GM18498 (cell line): ENCODE measurements at regions not wholly inside any gene's neighbourhood (a gene's known extent, or its start where the extent isn't known, plus 50 kb on each side); places are given as distances from the start of the nearest gene placed in this dataset.
"Not testable (repeated sequence)": the region's sequence is repeated elsewhere in the genome, so short reads cannot be mapped to it uniquely, and the experiment has no call there.

Source experiments
- ATAC-seq: cut with Tn5 transposase; IDR thresholded peaks from one replicate; pipeline ENCODE4 v1.9.1; 2021; ENCODE audit warnings: mild to moderate bottlenecking, moderate library complexity; ENCODE audit not compliant: unreplicated experiment

DNA sequence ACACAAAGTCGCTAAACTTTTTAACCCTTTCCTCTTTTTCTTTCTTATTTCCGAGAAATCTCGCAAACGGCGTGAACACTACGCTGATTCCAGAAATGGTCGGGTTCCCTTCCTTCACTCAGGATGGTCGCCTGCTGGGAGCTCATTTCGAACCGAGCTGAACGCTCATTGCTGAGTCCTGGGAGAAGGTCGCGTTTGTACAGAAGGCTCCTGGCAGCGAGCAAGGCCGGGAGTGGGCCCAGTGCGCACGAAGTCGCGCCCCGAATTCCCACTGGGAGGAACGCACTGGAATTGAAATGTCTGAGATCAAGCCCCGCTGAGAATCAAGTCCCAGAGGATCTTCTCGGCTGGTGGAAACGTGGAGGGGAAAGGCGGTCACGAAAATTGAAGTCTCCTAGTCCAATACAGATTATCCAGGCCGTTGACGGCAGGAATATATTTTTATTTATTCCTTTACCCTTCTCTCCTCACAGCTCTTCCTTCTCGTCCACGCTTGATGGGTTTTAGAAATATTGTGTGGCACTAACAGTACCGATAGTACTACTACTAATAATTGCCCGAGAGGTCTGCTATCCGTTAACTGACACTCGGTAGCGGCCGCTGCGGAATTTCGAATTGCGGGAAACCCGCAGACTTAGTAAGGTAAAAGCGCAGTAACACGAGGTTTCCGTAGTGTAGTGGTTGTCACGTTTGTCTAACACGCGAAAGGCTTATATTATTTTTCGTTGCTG, 207.2 kb upstream of the ZNF184 start:
- ATAC-seq = peak; percentile 26

DNA sequence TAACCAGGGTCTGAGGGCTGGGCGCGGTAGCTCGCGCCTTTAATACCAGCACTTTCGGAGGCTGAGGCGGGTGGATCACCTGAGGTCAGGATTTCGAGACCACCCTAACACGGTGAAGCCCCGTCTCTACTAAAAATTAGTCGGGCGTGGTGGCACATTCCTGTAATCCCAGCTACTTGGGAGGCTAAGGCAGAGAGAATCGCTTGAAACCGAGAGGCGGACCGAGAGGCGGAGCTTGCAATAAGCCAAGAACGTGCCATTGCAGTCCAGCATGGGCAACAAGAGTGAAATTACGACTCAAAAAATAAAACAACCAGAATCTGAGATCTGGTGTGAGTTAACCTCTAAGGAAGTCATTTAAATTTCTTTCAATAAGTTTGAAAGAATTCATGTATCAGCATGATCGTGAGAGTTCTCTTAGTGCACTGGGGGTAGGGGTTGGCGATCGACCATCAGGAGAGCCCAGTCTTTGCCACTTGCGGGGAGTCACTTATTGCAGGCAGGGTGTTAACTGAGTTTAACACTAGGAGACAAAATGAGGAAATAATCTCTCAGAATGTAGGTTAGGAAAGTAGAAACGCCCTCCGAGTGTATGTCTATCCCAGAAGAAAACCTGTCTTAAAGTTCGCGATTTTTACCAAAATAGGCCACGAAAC, 206.5 kb upstream of the ZNF184 start:
- no peak for ATAC-seq

GRCh38 chr6:27678469-27678868, 205.6 kb upstream of the ZNF184 start:
- ATAC-seq = no peak

GRCh38 chr6:27674882-27675281, 202.0 kb upstream of the ZNF184 start:
- no peak for ATAC-seq

DNA sequence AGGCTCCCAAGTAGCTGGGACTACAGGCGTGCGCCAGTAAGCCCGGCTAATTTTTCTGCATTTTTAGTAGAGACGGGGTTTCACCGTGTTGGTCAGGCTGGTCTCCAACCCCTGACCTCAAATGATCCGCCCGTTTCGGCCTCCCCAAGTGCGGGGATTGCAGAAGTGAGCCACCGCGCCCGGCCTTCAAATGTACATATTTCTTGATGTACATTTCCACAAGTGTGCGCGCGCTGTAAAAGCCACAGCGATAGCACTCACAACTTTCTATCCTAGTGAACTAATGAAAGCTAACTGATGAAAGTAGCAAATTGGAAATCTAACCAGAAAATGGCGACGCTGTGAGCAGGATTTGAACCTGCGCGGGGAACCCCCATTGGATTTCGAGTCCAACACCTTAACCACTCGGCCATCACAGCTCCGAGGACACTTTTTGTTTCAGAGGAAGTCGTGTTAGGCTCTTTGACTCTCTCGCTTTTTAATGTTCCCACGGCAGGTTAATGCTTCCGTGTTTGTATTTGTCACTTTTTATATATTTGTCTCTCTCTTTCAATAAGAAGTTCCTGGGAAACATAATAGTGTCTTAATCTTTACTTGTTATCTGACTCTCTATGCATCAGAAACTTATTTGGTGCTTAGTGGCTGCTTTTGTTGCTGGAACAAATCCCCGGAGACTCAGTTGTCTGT, 199.4 kb upstream of the ZNF184 start:
- peak; percentile 73 for ATAC-seq

GRCh38 chr6:27669624-27670301, 196.9 kb upstream of the ZNF184 start:
- ATAC-seq = no peak

DNA sequence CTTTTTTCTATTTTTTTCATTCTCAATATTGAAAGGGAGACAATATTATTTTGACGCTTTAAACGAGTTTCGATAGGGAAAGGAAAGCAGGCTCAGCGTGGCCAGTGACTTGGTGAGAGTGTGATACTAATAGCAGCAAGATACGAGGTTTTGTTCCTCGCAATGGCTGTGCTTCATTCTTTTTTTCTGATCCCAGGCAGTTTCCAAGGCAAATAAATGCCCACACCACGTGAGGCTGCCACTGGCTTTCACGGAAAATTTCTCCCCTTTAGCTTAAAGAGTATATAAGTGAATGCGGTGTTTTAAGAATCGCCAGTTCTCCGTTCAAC, 196.4 kb upstream of the ZNF184 start:
- ATAC-seq = no peak

- no peak for ATAC-seq
Observed at GRCh38 chr6:27668442-27669294, 195.8 kb upstream of the ZNF184 start.

DNA sequence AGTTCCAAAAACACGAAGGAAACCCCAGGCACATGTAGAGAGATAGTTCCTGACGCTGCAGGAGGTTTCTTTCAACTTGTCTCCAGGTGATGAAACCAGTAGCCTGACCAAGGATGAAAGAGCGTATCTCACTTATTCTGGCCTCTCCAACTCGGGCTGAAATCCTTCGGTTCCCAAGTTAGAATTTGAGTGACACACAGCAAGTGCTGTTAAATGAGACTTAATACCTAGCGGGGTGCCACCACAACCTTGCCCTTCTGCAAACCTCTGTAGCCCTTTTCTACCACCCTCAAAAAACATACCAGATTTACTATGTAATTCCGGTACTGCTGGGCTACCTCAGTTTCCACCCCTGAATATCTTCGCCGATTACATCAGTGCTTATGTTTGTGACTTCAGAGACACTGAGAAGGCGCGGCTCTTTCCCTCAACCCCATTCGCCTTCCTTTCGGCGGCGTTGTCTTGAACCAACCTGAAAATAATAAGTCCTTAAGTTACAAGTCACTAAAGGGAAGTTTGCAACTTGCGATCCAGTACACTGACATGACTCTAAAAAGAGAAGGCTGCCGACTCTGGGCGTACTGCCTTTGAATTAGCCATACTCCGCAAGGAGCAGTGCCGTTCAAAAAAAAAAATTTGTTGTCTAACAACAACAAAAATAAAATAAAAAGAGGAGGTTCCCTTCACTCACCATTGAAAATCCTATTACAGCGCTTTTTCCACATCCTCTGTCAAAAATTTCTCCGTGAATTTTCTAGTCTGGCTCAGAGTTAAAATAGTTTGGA, 194.9 kb upstream of the ZNF184 start:
- ATAC-seq = no peak

DNA sequence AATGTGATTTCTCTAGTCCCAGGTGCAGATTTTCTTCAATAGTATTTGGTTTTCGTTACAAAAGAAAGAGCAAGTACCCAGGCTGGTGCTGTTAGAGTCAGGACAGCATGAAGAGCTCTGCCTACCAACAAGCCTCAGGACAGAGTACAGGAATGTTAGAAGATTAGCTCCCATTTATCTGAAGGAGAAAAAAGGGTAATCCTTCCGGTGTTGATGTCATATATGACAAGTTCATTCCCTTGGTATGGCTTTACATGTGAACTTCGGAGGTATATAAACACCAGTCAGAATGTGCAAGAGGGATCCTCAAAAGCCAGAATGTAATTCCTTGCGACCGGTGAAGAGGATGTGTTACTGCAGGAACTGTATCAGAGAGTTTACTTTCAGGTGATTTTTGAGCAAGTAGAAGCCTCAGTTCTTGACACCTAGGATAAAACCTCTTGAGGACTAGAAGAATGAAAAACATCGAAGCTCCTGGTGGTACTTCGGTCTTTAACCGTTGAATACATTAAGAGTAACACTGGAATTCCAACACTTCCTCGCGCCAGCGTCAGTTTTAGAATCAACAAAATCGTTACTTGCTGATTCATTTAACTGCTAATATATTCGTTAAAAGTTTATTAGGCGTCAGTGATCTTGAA, 194.2 kb upstream of the ZNF184 start:
- ATAC-seq = no peak

GRCh38 chr6:27662769-27663168, 189.9 kb upstream of the ZNF184 start:
- ATAC-seq = no peak

DNA sequence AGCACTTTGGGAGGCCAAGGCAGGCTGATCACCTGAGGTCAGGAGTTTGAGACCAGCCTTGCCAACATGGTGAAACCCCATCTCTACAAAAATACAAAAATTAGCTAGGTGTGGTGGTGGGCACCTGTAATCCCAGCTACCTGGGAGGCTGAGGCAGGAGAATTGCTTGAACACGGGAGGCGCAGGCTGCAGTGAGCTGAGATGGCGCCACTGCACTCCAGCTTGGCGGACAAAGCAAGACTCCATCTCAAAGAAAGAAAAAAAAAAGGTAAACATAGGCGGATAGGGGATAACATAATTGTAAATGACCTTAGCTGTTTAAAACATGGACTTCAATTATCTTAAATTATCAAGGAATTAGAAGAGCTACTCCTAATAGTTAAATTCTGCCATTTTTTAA, 189.3 kb upstream of the ZNF184 start:
- not testable (repeated sequence) for ATAC-seq

- ATAC-seq = not testable (repeated sequence)
Observed at GRCh38 chr6:27653143-27653825, 180.4 kb upstream of the ZNF184 start.

- ATAC-seq = no peak
Observed at GRCh38 chr6:27651371-27651732, 178.4 kb upstream of the ZNF184 start.

GRCh38 chr6:27650620-27651370, 177.9 kb upstream of the ZNF184 start:
- ATAC-seq = no peak

DNA sequence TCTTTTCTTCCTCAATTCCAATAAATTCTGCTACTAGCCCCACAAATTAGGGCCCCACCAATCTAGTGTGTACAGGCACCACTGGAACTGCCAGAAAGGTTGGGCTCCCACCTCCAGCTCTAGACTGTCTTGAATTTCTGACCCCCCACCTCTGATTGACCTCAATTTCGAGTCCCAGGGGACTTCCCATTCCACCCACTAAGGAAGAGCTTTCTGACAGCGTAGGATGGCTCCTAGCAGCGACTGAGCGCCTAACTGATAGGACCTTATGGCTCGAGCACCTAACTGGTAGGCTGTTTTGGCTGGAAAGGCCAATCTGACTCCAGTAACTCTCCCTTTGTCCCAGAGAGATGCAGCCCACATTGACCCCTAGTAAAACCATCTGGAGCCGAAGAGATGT, 171.6 kb upstream of the ZNF184 start:
- no peak for ATAC-seq

DNA sequence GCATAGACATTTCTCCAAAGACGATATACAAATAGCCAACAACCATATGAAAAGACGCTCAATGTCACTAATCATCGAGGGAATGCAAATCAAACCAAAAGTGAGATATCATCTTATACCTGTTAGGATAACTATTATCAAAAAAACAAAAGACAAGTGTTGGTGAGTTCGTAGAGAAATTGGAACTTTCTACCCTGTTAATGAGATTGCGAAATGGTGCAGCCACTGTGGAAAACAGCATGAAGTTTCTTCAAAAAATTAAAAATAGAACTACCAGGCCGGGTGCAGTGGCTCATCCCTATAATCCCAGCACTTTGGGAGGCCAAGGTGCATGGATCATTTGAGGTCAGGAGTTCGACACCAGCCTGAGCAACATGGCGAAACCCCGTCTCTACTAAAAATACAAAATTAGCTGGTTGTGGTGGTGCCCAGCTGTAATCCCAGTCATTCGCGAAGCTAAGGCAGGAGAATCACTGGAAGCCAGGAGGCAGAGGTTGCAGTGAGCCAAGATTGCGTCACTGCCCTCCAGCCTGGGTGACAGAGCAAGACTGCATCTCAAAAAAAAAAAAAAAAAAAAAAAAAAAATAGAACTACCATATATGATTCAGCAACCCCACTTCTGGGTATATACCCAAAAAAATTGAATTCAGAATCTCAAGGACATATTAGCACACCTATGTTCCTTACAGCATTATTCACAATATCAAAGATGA, 170.0 kb upstream of the ZNF184 start:
- no peak for ATAC-seq

GRCh38 chr6:27635886-27636285, 163.0 kb upstream of the ZNF184 start:
- not testable (repeated sequence) for ATAC-seq
